K562 (cell line): ENCODE measurements at regions not wholly inside any gene's neighbourhood (a gene's known extent, or its start where the extent isn't known, plus 50 kb on each side); places are given as distances from the start of the nearest gene placed in this dataset.

Experiments
- ATAC-seq: fragments of 200-7000 bp; cut with Tn5 transposase; 3 replicates; pipeline ENCODE4 v1.9.1; 2020; ENCODE audit warnings: moderate library complexity
- BruUV-seq: library from RNA; stranded (reverse); fragments of 400-500 nt; replicated peaks from 2 replicates; lab custom pipeline; 2021; lab: Mats Ljungman, UMichigan
- CTCF ChIA-PET: fragments of 300-600 bp; formaldehyde crosslinking; extraction: SDS; loops from one replicate; lab custom pipeline; 2021; ENCODE audit warnings: low intra/inter-chr PET ratio; lab: Yijun Ruan, JAX
- POLR2A ChIA-PET: fragments of 300-600, 350-650 bp; sonication (Branson Sonifier 250); formaldehyde crosslinking; extraction: SDS; loops from one replicate; lab custom pipeline; 2021; ENCODE audit warnings: antibody characterized with exemption, inconsistent platforms; lab: Yijun Ruan, JAX
- DNase-seq, 4 experiments: peaks; one replicate each; pipeline versions ENCODE4 v3.0.0 to v3.0.0-alpha.2; 2011 to 2018; ENCODE audit warnings: low spot score in 3 of 4, mixed read lengths in 3 of 4; ENCODE audit errors: extremely low read depth in 1 of 4
- FAIRE-seq: peaks from 2 replicates; lab custom pipeline; 2011; peaks lifted over from hg19 to GRCh38; lab: Jason Lieb, UNC
- H2AFZ ChIP-seq: 2 replicates; pipeline ENCODE4 v1.6.0; 2011; ENCODE audit warnings: low read depth, low read length, control low read depth, inconsistent platforms
- H3K27ac ChIP-seq: fragments of 200-600 bp; 3 replicates; pipeline ENCODE4 v1.8.0; 2011; ENCODE audit warnings: low read depth, mild to moderate bottlenecking, control low read depth, inconsistent platforms, low read length, moderate library complexity, mixed read lengths; ENCODE audit errors: extremely low read depth
- H3K27me3 ChIP-seq, 2 experiments: fragments of 300-600 bp in 1 of 2; 2 replicates in 1 of 2; 3 replicates in 1 of 2; pipeline versions ENCODE4 v1.6.0 to v1.8.0; 2011; ENCODE audit warnings: inconsistent platforms in 2 of 2, low read length in 2 of 2, mild to moderate bottlenecking in 1 of 2, mixed read lengths in 1 of 2, moderate library complexity in 1 of 2; ENCODE audit not compliant: control insufficient read depth in 2 of 2, insufficient read depth in 2 of 2
- H3K36me3 ChIP-seq: fragments of 300-600 bp; 3 replicates; pipeline ENCODE4 v1.8.0; 2011; ENCODE audit warnings: mild to moderate bottlenecking, low read length, inconsistent platforms; ENCODE audit not compliant: control insufficient read depth, insufficient read depth
- H3K4me1 ChIP-seq, 2 experiments: fragments of 200-600 bp in 1 of 2; replicated peaks in 1 of 2; 2 replicates in 1 of 2; 3 replicates in 1 of 2; pipeline versions ENCODE4 v1.5.1 to v1.8.0; 2011; ENCODE audit warnings: inconsistent platforms in 2 of 2, low read length in 2 of 2, mild to moderate bottlenecking in 1 of 2, mixed read lengths in 1 of 2, moderate library complexity in 1 of 2; ENCODE audit not compliant: control insufficient read depth in 2 of 2, insufficient read depth in 2 of 2
- H3K4me2 ChIP-seq: 2 replicates; pipeline ENCODE4 v1.6.1; 2011; ENCODE audit warnings: low read length, control low read depth, inconsistent platforms, mixed read lengths; ENCODE audit not compliant: insufficient read depth
- H3K4me3 ChIP-seq: fragments of 200-600 bp; sonication (generic), shearing (Covaris generic); 2 replicates; pipeline ENCODE4 v1.5.1; 2016; ENCODE audit warnings: control low read depth, inconsistent platforms
- H3K79me2 ChIP-seq: fragments of 200-600 bp; 3 replicates; pipeline ENCODE4 v1.8.0; 2011; ENCODE audit warnings: low read length, inconsistent platforms; ENCODE audit not compliant: control insufficient read depth, insufficient read depth
- H3K9ac ChIP-seq, 2 experiments: 2 replicates each; pipeline versions ENCODE4 v1.6.0 to v1.6.1; 2011; ENCODE audit warnings: low read depth in 2 of 2, low read length in 2 of 2, control low read depth in 1 of 2, inconsistent platforms in 1 of 2, mild to moderate bottlenecking in 1 of 2, mixed read lengths in 1 of 2; ENCODE audit not compliant: insufficient read depth in 1 of 2
- H3K9me1 ChIP-seq: one replicate; pipeline ENCODE4 v1.6.0; 2011; ENCODE audit warnings: inconsistent platforms, mild to moderate bottlenecking, low read length, moderate library complexity; ENCODE audit not compliant: control insufficient read depth, insufficient read depth
- H3K9me3 ChIP-seq: replicated peaks from 2 replicates; pipeline ENCODE4 v1.5.1; 2011; ENCODE audit warnings: low read depth, low read length, inconsistent platforms; ENCODE audit not compliant: control insufficient read depth, insufficient read depth
- H4K20me1 ChIP-seq: replicated peaks from 2 replicates; pipeline ENCODE4 v1.6.1; 2011; ENCODE audit warnings: low read length, inconsistent platforms, mixed read lengths; ENCODE audit not compliant: control insufficient read depth, insufficient read depth
- BACH1 ChIP-seq: fragments of 200-800 bp; sonication (Bioruptor generic); IDR thresholded peaks from 2 replicates; pipeline ENCODE4 v1.6.1; 2016; ENCODE audit warnings: missing genetic modification characterization, missing compliant biosample characterization
- ETS2 ChIP-seq: IDR thresholded peaks from 2 replicates; pipeline ENCODE4 v1.6.1; 2016; ENCODE audit warnings: borderline replicate concordance, missing genetic modification characterization, mild to moderate bottlenecking, moderate library complexity, missing compliant biosample characterization; ENCODE audit not compliant: poor library complexity, severe bottlenecking
- FOS ChIP-seq: IDR thresholded peaks from 3 replicates; pipeline ENCODE4 v1.6.1; 2011; ENCODE audit not compliant: insufficient read length; ENCODE audit errors: extremely low read depth
- HDAC6 ChIP-seq: IDR thresholded peaks from 2 replicates; pipeline ENCODE4 v1.6.1; 2012; ENCODE audit warnings: low read depth, mild to moderate bottlenecking, control low read depth, inconsistent platforms, low read length, moderate library complexity
- MCM2 ChIP-seq: fragments of 450-650 bp; IDR thresholded peaks from 2 replicates; pipeline ENCODE4 v1.6.1; 2017; ENCODE audit warnings: low read depth, mild to moderate bottlenecking
- MTA3 ChIP-seq: fragments of 450-650 bp; formaldehyde crosslinking; IDR thresholded peaks from 2 replicates; pipeline ENCODE4 v1.6.1; 2017; ENCODE audit warnings: mild to moderate bottlenecking, borderline replicate concordance
- NCOA1 ChIP-seq: fragments of 450-650 bp; IDR thresholded peaks from 2 replicates; pipeline ENCODE4 v1.6.1; 2016; ENCODE audit warnings: low read depth
- NFRKB ChIP-seq: fragments of 450-650 bp; IDR thresholded peaks from 2 replicates; pipeline ENCODE4 v1.6.1; 2016; ENCODE audit warnings: low read depth
- NONO ChIP-seq, 2 experiments: fragments of 200-400 bp in 1 of 2; fragments of 450-650 bp in 1 of 2; formaldehyde crosslinking in 1 of 2; IDR thresholded peaks; 2 replicates each; pipeline ENCODE4 v1.6.1; 2017; ENCODE audit warnings: low read depth in 2 of 2, mild to moderate bottlenecking in 2 of 2, moderate library complexity in 2 of 2, low read length in 1 of 2
- SMAD1 ChIP-seq: fragments of 150-350 bp; IDR thresholded peaks from 2 replicates; pipeline ENCODE4 v1.6.1; 2014; ENCODE audit warnings: low read length, low read depth; ENCODE audit not compliant: partially characterized antibody
- STAT5A ChIP-seq: IDR thresholded peaks from 2 replicates; pipeline ENCODE4 v1.6.1; 2012; ENCODE audit warnings: low read length, inconsistent platforms, borderline replicate concordance
- ZNF407 ChIP-seq: fragments of 450-650 bp; IDR thresholded peaks from 2 replicates; pipeline ENCODE4 v1.6.1; 2016; ENCODE audit warnings: low read depth
- ZNF408 ChIP-seq: fragments of 250-450 bp; sonication (Bioruptor Pico); IDR thresholded peaks from 2 replicates; pipeline ENCODE4 v1.4.0; 2020; ENCODE audit warnings: low read depth, mild to moderate bottlenecking, moderate library complexity
- WGBS: fragments of 100-300 bp; shearing (Covaris generic); methylation state at CpG from one replicate; pipeline ENCODE4 v1.1.6; 2016; ENCODE audit warnings: low coverage, mixed read lengths; ENCODE audit not compliant: insufficient coverage; ENCODE audit errors: missing lambda C conversion rate; 5-methylcytosine and 5-hydroxymethylcytosine counted together
- in situ Hi-C: fragments of 300-500 bp; cut with MboI; formaldehyde crosslinking; loops from 4 replicates; pipeline ENCODE4 v1.15.0; 2018; ENCODE audit warnings: inconsistent platforms, mixed read lengths
- intact Hi-C: fragments of 100-400 bp; cut with micrococcal nuclease; formaldehyde crosslinking; loops from 2 replicates; pipeline ENCODE4 v1.14.2; 2022

- H4K20me1 ChIP-seq = peaks cover 9% of the 10 kb centered on the region
- ChIA-PET POLR2A (interaction anchor here (1.4 kb wide), 1 partner anchor 26 kb away, joined by 3 read pairs; no protein-coding TSS in a partner anchor), CTCF (no interaction called here)
- ATAC-seq = no peak
- no peaks in the 10 kb centered on the region for H3K36me3 ChIP-seq
- H3K4me1 ChIP-seq = peaks cover 0 to 17% of the 10 kb centered on the region in 2 experiments; a peak in 1 of 5 replicates
- TF ChIP-seq STAT5A = no peak
- TF ChIP-seq ETS2 (tag) = no peak
- TF ChIP-seq ZNF408 (CRISPR knock-in tag) = no peak
- no peak for TF ChIP-seq HDAC6
- no peak for TF ChIP-seq BACH1 (tag)
- no peak for TF ChIP-seq NFRKB
- TF ChIP-seq NONO (IDR thresholded peaks at IDR 0.05; ENCODE audit: low read depth in 2 of 2, low read length in 1 of 2) = no peak
- TF ChIP-seq ZNF407 = no peak
- no peak for TF ChIP-seq SMAD1
- no peak for TF ChIP-seq MCM2
- no peak for TF ChIP-seq NCOA1
- TF ChIP-seq FOS = no peak
- no peak for TF ChIP-seq MTA3
- no peak overlapping the region for H3K4me2 ChIP-seq
- in situ Hi-C loops = no loop called here
- no peaks in the 10 kb centered on the region for H3K79me2 ChIP-seq
- H3K27me3 ChIP-seq = peaks cover 0 to 25% of the 10 kb centered on the region in 2 experiments; a peak in 2 of 5 replicates
- intact Hi-C loops = loop anchor here (10.0 kb wide), 1 partner anchor 1827 kb away; no protein-coding TSS in a partner anchor
- no TSS peak for BruUV-seq
- no peak for FAIRE-seq
- WGBS = under 1% methylated on average over 9 of the region's 9 CpGs
- no peak overlapping the region for H3K27ac ChIP-seq
- no peak overlapping the region for H3K4me3 ChIP-seq
- no peak overlapping the region for H3K9ac ChIP-seq
- no peak for DNase-seq
- no peaks in the 10 kb centered on the region for H3K9me1 ChIP-seq
- no peak overlapping the region for H2AFZ ChIP-seq
- no peaks in the 10 kb centered on the region for H3K9me3 ChIP-seq
Measured at GRCh38 chr1:5742032-5742431, 250.2 kb downstream of the NPHP4 start.
